ENCODE measurements at regions not wholly inside any gene's neighbourhood (a gene's known extent, or its start where the extent isn't known, plus 50 kb on each side); places are given as distances from the start of the nearest gene placed in this dataset.

- CTCF ChIA-PET = no interaction called here
- Mint-ChIP-seq H3K36me3 (no peaks in the 10 kb centered on the region), H3K27me3 (no peaks in the 10 kb centered on the region), H3K4me1 (no peaks in the 10 kb centered on the region), H3K27ac (no peak overlapping the region), H3K9me3 (peaks cover 2% of the 10 kb centered on the region), H3K4me3 (no peak overlapping the region)
- DNase-seq = no peak
Measured at GRCh38 chr2:19300961-19301360, 57.5 kb downstream of the OSR1 start.

GRCh38 chr2:19299522-19299921 is 58.9 kb downstream of the OSR1 start:
- no peak overlapping the region for H3K27ac Mint-ChIP-seq
- H3K4me1 Mint-ChIP-seq = no peaks in the 10 kb centered on the region
- CTCF ChIA-PET = no interaction called here
- H3K9me3 Mint-ChIP-seq = no peaks in the 10 kb centered on the region
- H3K36me3 Mint-ChIP-seq = no peaks in the 10 kb centered on the region
- no peaks in the 10 kb centered on the region for H3K27me3 Mint-ChIP-seq
- no peak overlapping the region for H3K4me3 Mint-ChIP-seq
- DNase-seq = no peak

- Mint-ChIP-seq H3K4me1 (no peaks in the 10 kb centered on the region), H3K4me3 (no peak overlapping the region), H3K27me3 (no peaks in the 10 kb centered on the region), H3K27ac (no peak overlapping the region), H3K9me3 (no peaks in the 10 kb centered on the region), H3K36me3 (no peaks in the 10 kb centered on the region)
- CTCF ChIA-PET = no interaction called here
- no peak for DNase-seq
Measured at GRCh38 chr2:19299032-19299431, 59.4 kb downstream of the OSR1 start.

- CTCF ChIA-PET = no interaction called here
- Mint-ChIP-seq H3K27me3 (no peaks in the 10 kb centered on the region), H3K9me3 (no peaks in the 10 kb centered on the region), H3K27ac (no peak overlapping the region), H3K4me3 (no peak overlapping the region), H3K36me3 (no peaks in the 10 kb centered on the region), H3K4me1 (no peaks in the 10 kb centered on the region)
- DNase-seq = no peak
Measured at GRCh38 chr2:19297716-19298115, 60.7 kb downstream of the OSR1 start.

GRCh38 chr2:19295998-19296502 is 62.4 kb downstream of the OSR1 start:
- no peaks in the 10 kb centered on the region for H3K27me3 Mint-ChIP-seq
- H3K4me3 Mint-ChIP-seq = no peak overlapping the region
- CTCF ChIA-PET = no interaction called here
- H3K9me3 Mint-ChIP-seq = no peaks in the 10 kb centered on the region
- no peak overlapping the region for H3K27ac Mint-ChIP-seq
- no peaks in the 10 kb centered on the region for H3K36me3 Mint-ChIP-seq
- peaks cover 4% of the 10 kb centered on the region for H3K4me1 Mint-ChIP-seq
- DNase-seq = no peak

- H3K4me3 Mint-ChIP-seq = no peak overlapping the region
- CTCF ChIA-PET = no interaction called here
- no peak for DNase-seq
- H3K27ac Mint-ChIP-seq = no peak overlapping the region
- peaks cover 4% of the 10 kb centered on the region for H3K4me1 Mint-ChIP-seq
- H3K36me3 Mint-ChIP-seq = no peaks in the 10 kb centered on the region
- H3K27me3 Mint-ChIP-seq = no peaks in the 10 kb centered on the region
- H3K9me3 Mint-ChIP-seq = no peaks in the 10 kb centered on the region
Measured at GRCh38 chr2:19292007-19292406, 66.4 kb downstream of the OSR1 start.

GRCh38 chr2:19288291-19288690 is 70.1 kb downstream of the OSR1 start:
- no peaks in the 10 kb centered on the region for H3K36me3 Mint-ChIP-seq
- no peak for DNase-seq
- no peaks in the 10 kb centered on the region for H3K27me3 Mint-ChIP-seq
- no peak overlapping the region for H3K27ac Mint-ChIP-seq
- peaks cover 4% of the 10 kb centered on the region for H3K4me1 Mint-ChIP-seq
- no peaks in the 10 kb centered on the region for H3K9me3 Mint-ChIP-seq
- CTCF ChIA-PET = no interaction called here
- H3K4me3 Mint-ChIP-seq = no peak overlapping the region

- CTCF ChIA-PET = no interaction called here
- H3K27ac Mint-ChIP-seq = no peak overlapping the region
- DNase-seq = no peak
- H3K36me3 Mint-ChIP-seq = no peaks in the 10 kb centered on the region
- no peaks in the 10 kb centered on the region for H3K27me3 Mint-ChIP-seq
- no peak overlapping the region for H3K4me3 Mint-ChIP-seq
- peaks cover 2% of the 10 kb centered on the region for H3K4me1 Mint-ChIP-seq
- H3K9me3 Mint-ChIP-seq = no peaks in the 10 kb centered on the region
Measured at GRCh38 chr2:19287324-19287723, 71.1 kb downstream of the OSR1 start.

GRCh38 chr2:19282305-19282704 is 76.1 kb downstream of the OSR1 start:
- Mint-ChIP-seq H3K27ac (no peak overlapping the region), H3K4me3 (no peak overlapping the region), H3K36me3 (no peaks in the 10 kb centered on the region), H3K9me3 (no peaks in the 10 kb centered on the region), H3K4me1 (no peaks in the 10 kb centered on the region), H3K27me3 (no peaks in the 10 kb centered on the region)
- DNase-seq = no peak
- CTCF ChIA-PET = no interaction called here

GRCh38 chr2:19274439-19274838 is 84.0 kb downstream of the OSR1 start:
- Mint-ChIP-seq H3K36me3 (no peaks in the 10 kb centered on the region), H3K27me3 (no peaks in the 10 kb centered on the region), H3K9me3 (no peaks in the 10 kb centered on the region), H3K4me3 (no peak overlapping the region), H3K27ac (no peak overlapping the region), H3K4me1 (no peaks in the 10 kb centered on the region)
- no peak for DNase-seq
- CTCF ChIA-PET = no interaction called here

GRCh38 chr2:19272941-19273470 is 85.4 kb downstream of the OSR1 start:
- no peak overlapping the region for H3K4me3 Mint-ChIP-seq
- no peak for DNase-seq
- H3K27me3 Mint-ChIP-seq = no peaks in the 10 kb centered on the region
- CTCF ChIA-PET = no interaction called here
- H3K36me3 Mint-ChIP-seq = no peaks in the 10 kb centered on the region
- H3K4me1 Mint-ChIP-seq = no peaks in the 10 kb centered on the region
- H3K27ac Mint-ChIP-seq = no peak overlapping the region
- H3K9me3 Mint-ChIP-seq = no peaks in the 10 kb centered on the region

GRCh38 chr2:19272039-19272438 is 86.4 kb downstream of the OSR1 start:
- H3K27me3 Mint-ChIP-seq = no peaks in the 10 kb centered on the region
- no peaks in the 10 kb centered on the region for H3K4me1 Mint-ChIP-seq
- DNase-seq = no peak
- H3K9me3 Mint-ChIP-seq = no peaks in the 10 kb centered on the region
- H3K4me3 Mint-ChIP-seq = no peak overlapping the region
- H3K36me3 Mint-ChIP-seq = no peaks in the 10 kb centered on the region
- no peak overlapping the region for H3K27ac Mint-ChIP-seq
- CTCF ChIA-PET = no interaction called here

- H3K4me3 Mint-ChIP-seq = no peak overlapping the region
Measured at GRCh38 chr2:19264852-19265251, 93.6 kb downstream of the OSR1 start.

GRCh38 chr2:19262150-19262549 is 96.3 kb downstream of the OSR1 start:
- Mint-ChIP-seq H3K27ac (no peak overlapping the region), H3K27me3 (no peaks in the 10 kb centered on the region), H3K9me3 (no peaks in the 10 kb centered on the region), H3K4me3 (no peak overlapping the region), H3K4me1 (no peaks in the 10 kb centered on the region), H3K36me3 (no peaks in the 10 kb centered on the region)
- CTCF ChIA-PET = no interaction called here
- no peak for DNase-seq

More at GRCh38 chr2:19264852-19265251, 93.6 kb downstream of the OSR1 start:
- Mint-ChIP-seq H3K36me3 (no peaks in the 10 kb centered on the region), H3K27ac (no peak overlapping the region), H3K4me1 (no peaks in the 10 kb centered on the region), H3K27me3 (no peaks in the 10 kb centered on the region), H3K9me3 (no peaks in the 10 kb centered on the region)
- DNase-seq = no peak
- CTCF ChIA-PET = no interaction called here

GRCh38 chr2:19261061-19261460 is 97.4 kb downstream of the OSR1 start:
- CTCF ChIA-PET = no interaction called here
- H3K9me3 Mint-ChIP-seq = no peaks in the 10 kb centered on the region
- no peak for DNase-seq
- H3K4me3 Mint-ChIP-seq = no peak overlapping the region
- no peak overlapping the region for H3K27ac Mint-ChIP-seq
- H3K27me3 Mint-ChIP-seq = no peaks in the 10 kb centered on the region
- H3K4me1 Mint-ChIP-seq = no peaks in the 10 kb centered on the region
- H3K36me3 Mint-ChIP-seq = no peaks in the 10 kb centered on the region

GRCh38 chr2:19256121-19256601 is 102.3 kb downstream of the OSR1 start:
- CTCF ChIA-PET = no interaction called here
- Mint-ChIP-seq H3K36me3 (no peaks in the 10 kb centered on the region), H3K4me1 (no peaks in the 10 kb centered on the region), H3K9me3 (no peaks in the 10 kb centered on the region), H3K27ac (no peak overlapping the region), H3K27me3 (no peaks in the 10 kb centered on the region), H3K4me3 (no peak overlapping the region)
- no peak for DNase-seq
